Cerebellar cortex (tissue), 1 donor: ENCODE measurements at regions not wholly inside any gene's neighbourhood (a gene's known extent, or its start where the extent isn't known, plus 50 kb on each side); places are given as distances from the start of the nearest gene placed in this dataset.

Experiments
- DNase-seq: peaks from one replicate; pipeline ENCODE4 v3.0.0-alpha.2; 2015; ENCODE audit warnings: low spot score

DNA sequence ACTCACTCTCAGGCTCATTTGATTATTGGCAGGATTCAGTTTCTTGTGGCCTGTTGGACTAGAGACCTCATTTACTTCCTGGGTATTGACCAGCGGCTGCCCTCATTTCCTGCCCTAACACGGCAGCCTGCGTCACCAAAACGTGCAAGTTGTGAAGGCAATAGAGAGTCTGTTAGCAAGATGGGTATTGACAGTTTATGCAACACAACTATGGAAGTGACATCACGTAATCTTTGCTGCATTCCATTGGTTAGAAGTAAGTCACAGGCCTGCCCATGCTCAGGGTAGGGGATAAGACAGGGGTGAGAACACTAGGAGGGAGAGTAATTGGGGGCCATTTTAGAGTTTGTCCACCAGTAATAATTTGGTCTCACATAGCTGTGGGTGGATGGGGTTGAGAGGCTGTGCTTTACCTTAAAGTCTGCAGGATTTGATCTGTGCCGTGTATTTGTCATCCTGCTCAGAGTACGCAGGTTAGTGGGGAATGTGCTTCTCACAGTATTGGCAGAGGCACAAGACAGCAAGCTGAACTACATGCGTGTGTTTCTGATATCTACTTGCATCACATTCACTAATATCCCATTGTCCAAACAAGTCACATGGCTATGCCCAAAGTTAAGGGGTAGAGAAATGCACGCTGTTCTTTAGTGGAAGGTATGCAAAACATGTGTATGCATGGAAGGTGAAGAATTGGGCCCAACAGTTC, 83.3 kb downstream of the EDEM1 start:
- no peak for DNase-seq

DNA sequence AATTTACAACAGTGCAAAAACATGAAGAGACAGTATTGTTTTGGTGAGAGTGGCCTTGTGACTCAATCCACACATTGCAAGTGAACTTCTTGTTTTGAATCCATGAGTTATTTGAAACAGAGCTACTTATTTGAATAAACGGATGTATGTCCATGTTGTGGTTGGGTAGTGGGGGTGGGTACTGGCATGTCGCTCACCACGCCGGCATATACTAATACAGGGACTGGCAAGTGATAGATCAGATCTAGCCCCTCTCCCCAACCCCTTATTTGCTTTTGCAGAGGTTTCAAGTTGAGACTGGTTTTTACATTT, 83.8 kb downstream of the EDEM1 start:
- no peak for DNase-seq

- no peak for DNase-seq
Observed at GRCh38 chr3:5272387-5272786, 84.9 kb downstream of the EDEM1 start.

GRCh38 chr3:5274091-5274490, 86.6 kb downstream of the EDEM1 start:
- DNase-seq, result no peak

DNA sequence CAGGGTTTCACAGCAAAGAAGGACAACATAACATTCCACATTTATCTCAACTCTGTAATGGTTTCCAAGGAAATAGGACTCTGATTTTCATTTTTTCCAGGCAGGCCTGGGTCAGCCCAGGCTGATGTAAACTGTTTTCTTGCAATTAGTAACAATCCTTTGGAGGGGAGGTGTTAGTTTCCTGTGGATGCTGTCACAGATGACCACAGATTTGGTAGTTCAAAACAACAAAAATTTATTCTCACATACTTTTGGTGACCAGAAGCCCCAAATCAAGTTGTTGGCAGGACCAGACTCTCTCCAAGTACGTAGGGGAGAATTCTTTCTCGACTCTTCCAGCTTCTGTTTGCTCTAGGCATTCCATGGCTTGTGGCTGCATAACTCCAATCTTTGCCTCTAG, 88.0 kb downstream of the EDEM1 start:
- no peak for DNase-seq

DNA sequence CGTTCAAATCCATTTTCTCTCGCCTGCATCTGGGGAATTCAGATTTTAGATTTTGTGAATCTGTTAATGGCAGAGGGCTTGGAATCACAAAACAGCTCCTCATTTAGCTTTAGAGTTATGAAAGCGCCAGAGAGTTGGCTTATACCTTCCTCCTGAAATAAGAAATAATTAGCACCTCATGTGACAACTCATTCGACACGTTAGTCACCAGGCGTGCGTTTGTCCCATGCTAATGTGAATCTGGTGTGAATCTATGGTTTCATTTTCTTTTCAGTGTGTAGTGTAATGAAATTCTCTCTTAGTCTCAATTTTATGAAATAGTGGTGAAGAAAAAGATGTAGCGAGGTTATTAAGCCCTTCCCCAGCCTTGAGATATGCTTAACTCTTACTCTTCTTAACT, 89.4 kb downstream of the EDEM1 start:
- DNase-seq, result no peak

GRCh38 chr3:5277612-5278236, 90.2 kb downstream of the EDEM1 start:
- no peak for DNase-seq

GRCh38 chr3:5278666-5279065, 91.2 kb downstream of the EDEM1 start:
- no peak for DNase-seq

- DNase-seq, result no peak
Observed at GRCh38 chr3:5282703-5283102, 95.2 kb downstream of the EDEM1 start.

- DNase-seq, result no peak
Observed at GRCh38 chr3:5285439-5285838, 97.9 kb downstream of the EDEM1 start.

DNA sequence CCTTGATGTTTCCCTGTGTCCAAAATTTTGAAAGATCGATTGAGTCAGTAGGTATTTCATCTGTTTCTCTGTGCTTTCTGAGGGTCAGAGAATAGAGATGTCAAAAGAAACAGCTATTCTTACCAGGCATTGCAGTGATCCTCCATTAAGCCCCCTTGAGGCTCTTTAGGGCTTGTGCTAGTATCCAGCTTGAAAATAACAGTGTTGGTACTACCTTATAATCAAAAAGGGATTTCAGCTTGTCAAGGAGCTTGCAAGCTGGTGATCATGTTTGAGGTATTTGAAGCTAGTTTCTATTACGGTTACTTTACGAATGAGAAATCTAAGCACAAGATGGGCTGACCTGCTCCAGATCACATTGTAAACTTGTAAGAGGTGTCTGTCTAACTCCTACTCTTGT, 103.4 kb downstream of the EDEM1 start:
- no peak for DNase-seq

DNA sequence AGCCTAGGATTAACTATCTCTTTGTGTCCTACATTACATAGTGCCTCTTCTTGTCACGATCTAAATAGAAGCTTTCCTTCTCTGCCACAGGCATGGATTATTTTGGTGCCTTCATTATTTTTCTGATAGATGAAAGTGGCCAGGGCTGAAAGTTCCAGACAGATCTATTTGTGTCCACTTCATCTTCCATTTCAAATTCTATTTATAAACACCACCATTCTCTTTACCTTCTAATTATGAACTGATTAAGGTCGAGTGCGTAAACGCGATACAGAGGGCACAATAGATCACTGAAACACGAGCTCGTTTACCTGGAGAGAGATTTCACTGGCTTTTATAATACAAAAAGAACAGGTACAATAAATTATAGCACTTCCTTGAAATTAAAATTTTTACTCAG, 105.0 kb downstream of the EDEM1 start:
- DNase-seq, result no peak

- DNase-seq, result no peak
Observed at GRCh38 chr3:5293207-5293606, 105.7 kb downstream of the EDEM1 start.

GRCh38 chr3:5294356-5294755, 106.8 kb downstream of the EDEM1 start:
- no peak for DNase-seq

GRCh38 chr3:5295191-5295690, 107.7 kb downstream of the EDEM1 start:
- no peak for DNase-seq

- no peak for DNase-seq
Observed at GRCh38 chr3:5296362-5296761, 108.9 kb downstream of the EDEM1 start.

GRCh38 chr3:5297895-5298294, 110.4 kb downstream of the EDEM1 start:
- no peak for DNase-seq

DNA sequence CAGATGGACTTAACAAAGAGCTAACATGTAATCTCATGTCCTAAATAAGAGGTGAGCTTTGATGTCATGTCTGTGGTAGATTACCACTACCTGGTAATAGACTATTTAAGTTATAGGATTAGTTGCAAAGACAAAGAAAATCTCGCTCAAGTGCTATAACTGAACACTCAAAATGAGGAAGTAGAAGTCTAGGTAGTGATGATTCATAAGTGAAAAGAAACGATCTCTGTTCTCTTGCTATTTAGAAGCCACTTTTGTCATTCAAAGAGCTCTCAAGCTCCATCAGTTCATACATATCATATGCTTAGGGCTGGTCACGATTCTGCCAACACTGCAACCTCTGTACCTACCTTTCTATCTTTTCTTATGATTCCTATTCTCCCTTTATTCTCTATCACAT, 110.9 kb downstream of the EDEM1 start:
- no peak for DNase-seq

DNA sequence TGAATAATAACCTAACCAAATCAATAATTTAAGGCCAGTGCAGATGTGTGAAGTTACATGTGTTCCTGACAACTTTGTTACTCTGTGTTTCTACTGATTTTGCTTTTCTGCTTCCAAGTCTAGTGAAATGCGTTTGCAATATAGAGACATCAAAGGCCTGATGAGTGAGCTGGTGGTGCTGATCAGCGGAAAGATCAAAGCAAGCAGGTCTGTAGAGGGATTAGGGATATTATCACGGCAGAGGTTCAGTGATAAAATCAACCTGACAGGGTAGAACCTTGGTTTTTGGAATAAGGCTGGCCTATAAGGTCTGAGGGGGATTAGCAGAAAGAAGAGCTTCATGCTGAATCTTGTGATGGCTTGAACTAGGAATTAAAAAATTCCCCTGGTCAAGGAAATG, 111.7 kb downstream of the EDEM1 start:
- no peak for DNase-seq

DNA sequence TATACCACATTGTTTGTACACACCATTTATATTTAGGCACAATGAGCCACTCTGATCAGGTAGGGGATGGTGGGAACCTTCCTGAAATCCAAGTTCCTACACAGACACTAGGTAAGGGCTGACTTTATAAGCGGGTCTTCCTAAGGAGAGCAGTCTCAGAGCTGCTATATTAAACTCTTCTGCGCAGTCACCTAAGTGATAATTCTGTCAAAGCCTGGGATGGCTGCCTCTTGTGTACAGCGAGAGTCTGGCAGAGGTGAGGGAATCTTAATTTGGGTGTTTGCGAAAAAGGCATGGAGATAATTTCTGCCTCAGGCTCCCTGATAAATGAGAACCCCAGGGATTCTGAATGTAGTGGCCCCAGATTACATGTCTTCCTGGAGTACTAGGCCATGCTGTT, 113.1 kb downstream of the EDEM1 start:
- no peak for DNase-seq

DNA sequence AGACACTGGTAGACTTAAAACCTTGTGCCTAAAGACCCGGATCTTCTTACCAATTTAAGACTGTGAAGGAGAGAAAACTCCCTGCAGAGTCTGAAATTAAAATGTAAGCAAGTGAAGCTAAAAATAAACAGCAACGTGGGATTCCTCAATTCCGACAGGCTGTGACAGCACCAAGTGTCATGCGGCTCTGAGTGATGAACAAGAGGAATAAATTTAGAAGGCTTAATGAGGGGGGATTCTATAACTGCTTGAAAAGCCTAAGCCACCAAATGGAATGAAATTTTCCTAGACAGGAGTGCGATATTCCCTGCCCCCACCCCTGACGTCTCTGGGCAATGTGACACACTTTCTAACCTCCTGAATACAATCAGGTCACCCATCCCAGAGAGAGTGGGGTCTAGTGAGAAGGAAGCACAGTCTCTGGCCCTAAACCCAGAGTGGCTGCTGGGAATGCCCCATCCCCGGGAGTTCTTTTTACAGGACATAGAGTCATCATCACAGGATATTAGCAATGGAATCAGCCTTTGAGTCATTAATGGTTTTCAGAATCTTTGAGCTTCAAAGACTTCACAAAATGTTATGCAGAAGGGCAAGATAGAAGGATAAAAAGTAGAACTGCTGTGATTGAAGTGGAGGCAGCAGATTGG, 114.3 kb downstream of the EDEM1 start:
- no peak for DNase-seq

- no peak for DNase-seq
Observed at GRCh38 chr3:5302661-5303060, 115.2 kb downstream of the EDEM1 start.

DNA sequence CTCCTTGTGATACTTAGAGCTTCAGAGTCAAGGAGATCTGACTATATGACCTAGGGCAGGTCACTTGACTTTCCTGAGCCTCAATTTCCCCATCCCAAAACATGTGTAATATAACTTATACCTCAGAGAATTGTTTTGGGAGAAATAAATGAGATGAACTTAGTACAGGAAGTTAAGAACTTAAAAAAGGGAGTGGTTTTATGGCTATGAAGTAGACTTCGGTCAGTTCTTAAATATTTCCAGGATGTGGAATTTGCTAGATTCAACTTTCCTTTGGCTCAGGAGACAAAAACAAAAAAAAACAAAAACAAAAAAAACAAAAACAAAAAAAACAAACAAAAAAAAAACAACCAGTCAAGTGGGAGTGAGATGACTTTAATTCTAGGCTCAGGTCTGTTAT, 116.7 kb downstream of the EDEM1 start:
- no peak for DNase-seq
